ENCODE measurements at regions not wholly inside any gene's neighbourhood (a gene's known extent, or its start where the extent isn't known, plus 50 kb on each side); places are given as distances from the start of the nearest gene placed in this dataset.

DNA sequence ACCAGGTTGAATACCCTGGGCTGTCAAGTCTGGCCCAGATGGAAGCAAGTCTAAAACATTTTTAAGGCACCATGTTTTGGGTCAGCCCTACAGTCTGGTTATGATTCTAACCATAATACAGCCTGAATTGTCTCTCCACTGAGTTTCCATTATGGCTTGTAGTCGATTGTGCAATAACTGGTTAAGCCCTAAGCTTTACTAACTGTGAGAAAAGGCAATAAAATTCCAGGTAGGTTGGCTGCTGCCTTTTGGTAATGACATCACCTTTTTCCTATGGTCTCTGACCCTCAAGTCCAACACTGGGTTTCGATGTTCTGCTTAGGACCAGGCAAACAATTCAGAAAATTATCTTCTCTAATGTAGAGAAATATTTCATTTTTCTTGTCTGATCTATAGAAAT, 243.3 kb downstream of the ACTL7B start:
- TF ChIP-seq, protein P1, sequence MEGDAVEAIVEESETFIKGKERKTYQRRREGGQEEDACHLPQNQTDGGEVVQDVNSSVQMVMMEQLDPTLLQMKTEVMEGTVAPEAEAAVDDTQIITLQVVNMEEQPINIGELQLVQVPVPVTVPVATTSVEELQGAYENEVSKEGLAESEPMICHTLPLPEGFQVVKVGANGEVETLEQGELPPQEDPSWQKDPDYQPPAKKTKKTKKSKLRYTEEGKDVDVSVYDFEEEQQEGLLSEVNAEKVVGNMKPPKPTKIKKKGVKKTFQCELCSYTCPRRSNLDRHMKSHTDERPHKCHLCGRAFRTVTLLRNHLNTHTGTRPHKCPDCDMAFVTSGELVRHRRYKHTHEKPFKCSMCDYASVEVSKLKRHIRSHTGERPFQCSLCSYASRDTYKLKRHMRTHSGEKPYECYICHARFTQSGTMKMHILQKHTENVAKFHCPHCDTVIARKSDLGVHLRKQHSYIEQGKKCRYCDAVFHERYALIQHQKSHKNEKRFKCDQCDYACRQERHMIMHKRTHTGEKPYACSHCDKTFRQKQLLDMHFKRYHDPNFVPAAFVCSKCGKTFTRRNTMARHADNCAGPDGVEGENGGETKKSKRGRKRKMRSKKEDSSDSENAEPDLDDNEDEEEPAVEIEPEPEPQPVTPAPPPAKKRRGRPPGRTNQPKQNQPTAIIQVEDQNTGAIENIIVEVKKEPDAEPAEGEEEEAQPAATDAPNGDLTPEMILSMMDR (IDR thresholded peaks at IDR 0.05), result no peak
- TF ChIP-seq POLR2AphosphoS5 (IDR thresholded peaks at IDR 0.05), result no peak
- TF ChIP-seq EP300 (IDR thresholded peaks at IDR 0.05), result no peak
- TF ChIP-seq POLR2A (IDR thresholded peaks at IDR 0.05), result no peak
